HEK293T (cell line): ENCODE measurements at regions not wholly inside any gene's neighbourhood (a gene's known extent, or its start where the extent isn't known, plus 50 kb on each side); places are given as distances from the start of the nearest gene placed in this dataset.

Source experiments
- CTCF ChIA-PET: fragments of 350-600 bp; formaldehyde crosslinking; extraction: SDS; loops from one replicate; lab custom pipeline; 2021; ENCODE audit warnings: antibody characterized with exemption, inconsistent platforms; lab: Yijun Ruan, JAX
- POLR2A ChIA-PET: fragments of 350-600 bp; formaldehyde crosslinking; extraction: SDS; loops from one replicate; lab custom pipeline; 2020; ENCODE audit warnings: antibody characterized with exemption, inconsistent platforms; lab: Yijun Ruan, JAX
- DNase-seq: peaks from one replicate; pipeline ENCODE4 v3.0.0; 2012; ENCODE audit warnings: mixed read lengths; ENCODE audit errors: extremely low spot score
- ARNT ChIP-seq: fragments of 450-650 bp; IDR thresholded peaks from 2 replicates; pipeline ENCODE4 v1.6.1; 2017; ENCODE audit warnings: mild to moderate bottlenecking
- BHLHE40 ChIP-seq: fragments of 450-650 bp; IDR thresholded peaks from 2 replicates; pipeline ENCODE4 v1.6.1; 2016; ENCODE audit warnings: mild to moderate bottlenecking, moderate library complexity, borderline replicate concordance
- CTBP1 ChIP-seq: fragments of 450-650 bp; IDR thresholded peaks from 2 replicates; pipeline ENCODE4 v1.6.1; 2016; ENCODE audit warnings: borderline replicate concordance
- ELF4 ChIP-seq: fragments of 450-650 bp; IDR thresholded peaks from 2 replicates; pipeline ENCODE4 v1.6.1; 2017; ENCODE audit warnings: antibody characterized with exemption
- FOXA1 ChIP-seq: fragments of 450-650 bp; IDR thresholded peaks from 2 replicates; pipeline ENCODE4 v1.6.1; 2016; ENCODE audit warnings: mild to moderate bottlenecking
- FOXK2 ChIP-seq: fragments of 450-650 bp; IDR thresholded peaks from 2 replicates; pipeline ENCODE4 v1.6.1; 2016; ENCODE audit warnings: mild to moderate bottlenecking
- FOXM1 ChIP-seq: fragments of 450-650 bp; IDR thresholded peaks from 2 replicates; pipeline ENCODE4 v1.6.1; 2017; ENCODE audit warnings: mild to moderate bottlenecking, borderline replicate concordance
- HDGF ChIP-seq: fragments of 450-650 bp; IDR thresholded peaks from 2 replicates; pipeline ENCODE4 v1.6.1; 2017; ENCODE audit warnings: antibody characterized with exemption, borderline replicate concordance
- L3MBTL2 ChIP-seq: fragments of 450-650 bp; conservative IDR thresholded peaks from 2 replicates; pipeline ENCODE4 v1.6.1; 2016; ENCODE audit warnings: mild to moderate bottlenecking
- LEF1 ChIP-seq: fragments of 450-650 bp; IDR thresholded peaks from 2 replicates; pipeline ENCODE4 v1.6.1; 2017; ENCODE audit warnings: mild to moderate bottlenecking, borderline replicate concordance
- NFRKB ChIP-seq: fragments of 450-650 bp; IDR thresholded peaks from 2 replicates; pipeline ENCODE4 v1.6.1; 2016; ENCODE audit warnings: mild to moderate bottlenecking, moderate library complexity
- SP1 ChIP-seq: fragments of 450-650 bp; IDR thresholded peaks from 2 replicates; pipeline ENCODE4 v1.6.1; 2017
- SUZ12 ChIP-seq: fragments of 450-650 bp; IDR thresholded peaks from 2 replicates; pipeline ENCODE4 v1.6.1; 2016; ENCODE audit warnings: mild to moderate bottlenecking
- TARDBP ChIP-seq: fragments of 450-650 bp; IDR thresholded peaks from 2 replicates; pipeline ENCODE4 v1.6.1; 2016
- ZNF384 ChIP-seq: fragments of 450-650 bp; IDR thresholded peaks from 2 replicates; pipeline ENCODE4 v1.6.1; 2016
- TF ChIP-seq, protein P1 (sequence below): fragments of 450-650 bp; IDR thresholded peaks from 2 replicates; pipeline ENCODE4 v1.6.1; 2016

DNA sequence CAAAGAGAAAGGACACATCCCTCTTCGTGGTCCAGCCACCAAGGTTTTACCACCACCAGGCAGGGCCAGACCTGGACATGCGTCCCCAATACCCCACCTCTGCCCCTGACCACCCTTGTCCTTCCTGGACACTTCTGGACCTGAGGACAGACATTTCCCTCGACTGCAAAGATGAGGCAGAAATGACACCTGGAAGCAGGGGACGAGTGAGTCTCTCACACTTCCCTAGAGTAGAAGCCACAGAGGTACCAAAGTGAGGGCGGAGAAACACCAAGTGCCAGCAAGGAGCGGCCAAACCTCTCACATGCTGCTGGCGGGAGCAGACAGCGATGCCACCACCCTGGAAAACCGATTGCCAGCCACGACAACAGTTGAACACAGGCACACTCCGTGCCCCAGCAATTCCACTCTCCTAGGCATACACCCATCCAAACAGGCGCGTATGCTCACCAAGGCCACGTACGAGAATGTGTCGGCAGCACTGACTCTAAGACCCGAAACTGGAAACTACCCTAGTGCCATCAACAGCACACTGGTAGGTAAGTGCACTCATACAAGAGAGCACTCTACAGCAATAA, 207.0 kb upstream of the NSMCE3 start:
- no peak for TF ChIP-seq ZNF384
- no peak for TF ChIP-seq SP1
- no peak for TF ChIP-seq HDGF
- no peak for TF ChIP-seq CTBP1
- no peak for TF ChIP-seq FOXA1
- ChIA-PET POLR2A (no interaction called here), CTCF (no interaction called here)
- no peak for DNase-seq

DNA sequence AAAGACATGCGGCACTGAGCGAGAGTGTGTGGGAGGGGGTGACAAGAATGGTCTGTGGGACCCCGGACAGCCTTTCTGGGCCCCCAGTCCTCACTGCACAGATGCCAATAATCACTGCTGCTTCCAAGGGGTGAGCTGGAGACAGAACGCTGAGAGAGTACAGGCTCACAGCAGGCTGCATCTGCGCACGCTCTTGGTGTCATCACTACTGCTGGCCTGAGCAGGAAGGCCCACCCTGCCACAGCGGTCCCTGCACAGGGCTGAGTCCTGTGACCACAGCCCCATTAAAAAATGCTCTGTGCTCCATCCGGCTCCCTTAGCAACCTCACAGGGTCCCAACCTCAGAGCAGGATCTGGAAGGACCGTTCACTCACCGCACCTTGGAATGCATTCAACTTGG, 205.5 kb upstream of the NSMCE3 start:
- CTCF ChIA-PET, result no interaction called here
- DNase-seq, result no peak
- POLR2A ChIA-PET, result no interaction called here
- TF ChIP-seq FOXM1 (no peak), SP1 (no peak), HDGF (no peak), FOXK2 (no peak), ARNT (no peak), ELF4 (no peak), TARDBP (no peak), BHLHE40 (no peak), FOXA1 (no peak), LEF1 (no peak), L3MBTL2 (no peak), NFRKB (no peak), CTBP1 (no peak), ZNF384 (no peak)
- TF ChIP-seq, protein P1, sequence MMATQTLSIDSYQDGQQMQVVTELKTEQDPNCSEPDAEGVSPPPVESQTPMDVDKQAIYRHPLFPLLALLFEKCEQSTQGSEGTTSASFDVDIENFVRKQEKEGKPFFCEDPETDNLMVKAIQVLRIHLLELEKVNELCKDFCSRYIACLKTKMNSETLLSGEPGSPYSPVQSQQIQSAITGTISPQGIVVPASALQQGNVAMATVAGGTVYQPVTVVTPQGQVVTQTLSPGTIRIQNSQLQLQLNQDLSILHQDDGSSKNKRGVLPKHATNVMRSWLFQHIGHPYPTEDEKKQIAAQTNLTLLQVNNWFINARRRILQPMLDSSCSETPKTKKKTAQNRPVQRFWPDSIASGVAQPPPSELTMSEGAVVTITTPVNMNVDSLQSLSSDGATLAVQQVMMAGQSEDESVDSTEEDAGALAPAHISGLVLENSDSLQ, result no peak

DNA sequence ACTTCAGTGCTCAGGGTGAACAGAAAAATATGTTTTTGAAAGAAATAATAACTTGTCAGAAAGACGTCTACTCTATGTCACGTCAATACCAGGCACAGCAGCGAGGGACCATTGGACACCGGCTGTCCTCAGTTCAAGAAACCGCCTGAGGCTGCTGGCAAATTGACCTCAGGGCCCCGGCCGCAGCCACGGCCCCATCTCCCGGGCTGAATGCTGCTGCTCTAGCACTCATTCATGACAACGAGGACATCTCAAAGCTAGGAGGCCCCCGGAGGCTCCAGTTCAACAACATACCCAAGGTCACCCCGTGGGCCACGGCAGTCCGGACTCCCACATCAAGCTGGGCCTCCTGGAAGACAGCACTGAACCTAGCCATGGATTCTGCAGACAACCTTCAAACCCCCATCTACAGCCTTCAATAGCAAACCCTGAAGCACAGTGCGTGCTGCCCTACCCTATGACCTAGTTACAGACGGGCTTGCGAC, 204.0 kb upstream of the NSMCE3 start:
- no peak for DNase-seq
- ChIA-PET CTCF (no interaction called here), POLR2A (no interaction called here)
- TF ChIP-seq CTBP1, result no peak
- TF ChIP-seq ZNF384, result no peak
- no peak for TF ChIP-seq L3MBTL2
- TF ChIP-seq ARNT, result no peak
- no peak for TF ChIP-seq BHLHE40
- no peak for TF ChIP-seq LEF1
- TF ChIP-seq FOXK2, result no peak
- no peak for TF ChIP-seq FOXM1

DNA sequence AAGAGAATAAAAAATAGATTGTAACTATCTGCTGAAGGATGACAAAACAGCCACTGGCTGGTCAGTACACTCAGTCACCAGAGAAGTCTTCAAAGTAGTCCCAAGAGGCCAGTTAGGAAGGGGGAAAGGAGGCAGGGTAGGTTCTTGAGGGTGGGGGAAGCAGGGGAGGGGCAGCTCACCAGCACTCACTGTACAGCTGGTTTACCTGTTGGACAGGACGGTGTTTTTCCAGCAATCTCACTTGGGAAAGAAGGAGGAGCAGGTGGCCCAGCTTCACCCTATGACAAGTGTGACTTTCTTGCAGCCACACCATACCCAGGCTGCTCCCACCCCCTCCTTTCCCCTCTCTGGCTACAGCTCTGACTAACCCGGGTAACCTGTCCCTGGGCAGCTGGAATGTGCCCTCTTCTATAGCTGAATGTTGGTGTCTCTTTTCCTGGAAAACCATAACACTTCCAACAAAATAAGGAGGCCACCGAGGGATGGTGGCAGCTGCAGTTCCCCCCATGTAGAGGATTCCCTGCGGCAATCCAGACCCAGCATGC, 203.4 kb upstream of the NSMCE3 start:
- no peak for DNase-seq
- ChIA-PET POLR2A (no interaction called here), CTCF (no interaction called here)
- TF ChIP-seq ARNT, result no peak
- TF ChIP-seq SUZ12, result no peak
- TF ChIP-seq HDGF, result no peak
- TF ChIP-seq, protein P1, result no peak
- no peak for TF ChIP-seq FOXA1
- no peak for TF ChIP-seq L3MBTL2
- TF ChIP-seq TARDBP, result no peak
- TF ChIP-seq CTBP1, result no peak
- TF ChIP-seq ELF4, result no peak
- TF ChIP-seq NFRKB, result no peak
- no peak for TF ChIP-seq ZNF384

DNA sequence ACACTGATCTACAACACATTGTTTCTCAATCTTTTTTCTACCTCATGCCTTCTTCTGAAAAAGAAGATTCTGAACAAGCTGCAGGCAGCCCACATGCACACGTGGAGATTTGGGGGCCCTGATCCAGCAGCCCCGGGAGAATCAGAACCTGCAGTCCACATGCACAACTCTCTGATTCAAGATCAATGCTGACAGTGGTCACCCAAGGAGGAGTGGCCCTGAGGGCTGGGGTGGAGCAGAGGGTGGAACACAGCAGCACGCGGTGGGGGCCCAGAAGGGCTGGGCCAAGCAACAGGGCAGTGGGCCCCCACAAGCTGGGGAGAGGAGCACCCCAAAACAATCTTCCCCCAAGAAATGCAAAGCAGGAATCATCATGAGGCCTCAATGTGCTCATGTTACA, 202.1 kb upstream of the NSMCE3 start:
- DNase-seq, result no peak
- TF ChIP-seq HDGF (no peak), TARDBP (no peak), FOXK2 (no peak), FOXA1 (no peak), FOXM1 (no peak), SP1 (no peak), SUZ12 (no peak), L3MBTL2 (no peak), BHLHE40 (no peak), ZNF384 (no peak), LEF1 (no peak), CTBP1 (no peak), ELF4 (no peak), NFRKB (no peak), ARNT (no peak)
- TF ChIP-seq, protein P1, result no peak
- ChIA-PET CTCF (no interaction called here), POLR2A (no interaction called here)

DNA sequence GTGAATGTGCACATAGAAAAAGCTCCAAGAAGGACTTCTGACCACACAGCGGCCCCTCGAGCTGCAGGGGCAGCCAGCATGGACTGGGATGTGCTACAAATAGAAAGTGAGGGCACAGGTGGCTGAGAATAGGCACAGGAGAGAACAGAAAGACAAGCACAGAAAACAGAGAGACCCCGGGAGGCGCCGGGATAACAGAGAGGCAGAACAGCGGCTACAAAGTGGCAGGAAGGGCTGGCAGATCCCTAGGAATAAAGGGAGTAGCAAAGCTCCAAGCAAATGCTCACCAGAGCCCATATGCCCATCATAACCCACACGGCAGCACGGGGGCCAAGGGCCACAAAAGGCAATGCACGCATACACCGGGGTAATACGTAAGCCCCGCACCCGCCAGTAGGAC, 201.7 kb upstream of the NSMCE3 start:
- TF ChIP-seq ZNF384 (no peak), ELF4 (no peak), SP1 (no peak), ARNT (no peak)
- TF ChIP-seq, protein P1, result no peak
- CTCF ChIA-PET, result no interaction called here
- no peak for DNase-seq
- POLR2A ChIA-PET, result no interaction called here
